ENCODE measurements at regions not wholly inside any gene's neighbourhood (a gene's known extent, or its start where the extent isn't known, plus 50 kb on each side); places are given as distances from the start of the nearest gene placed in this dataset.
"Not testable (repeated sequence)": the region's sequence is repeated elsewhere in the genome, so short reads cannot be mapped to it uniquely, and the experiment has no call there.

DNA sequence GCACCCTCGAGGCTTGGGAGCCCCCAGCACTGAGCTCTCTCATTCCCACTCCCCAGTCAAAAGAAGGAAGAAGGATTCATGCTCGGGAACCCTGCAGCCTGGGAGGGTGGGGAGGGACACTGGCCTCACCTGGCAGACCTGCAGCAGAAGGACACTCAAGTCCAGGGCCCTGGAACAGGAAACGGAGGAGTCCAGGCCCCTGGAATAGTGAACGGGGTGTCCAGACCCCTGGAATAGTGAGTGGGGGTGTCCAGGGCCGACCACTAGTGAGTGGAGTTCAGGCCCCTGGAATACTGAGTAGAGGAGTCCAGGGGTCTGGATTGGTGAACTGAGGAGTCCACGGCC is 292.5 kb downstream of the NDUFA10 start:
- no peak overlapping the region for H3K4me3 ChIP-seq
- no peaks in the 10 kb centered on the region for H3K27me3 ChIP-seq
- WGBS, 2 donors (ENCODE audit: low coverage in 1 of 2): 64% methylated on average over 6 of the region's 6 CpGs; no CpG with 5 or more reads in 1 of the 2 donors
- in situ Hi-C loops (cut with MboI; ENCODE audit: low pct_ligation_motif_present in 1 of 4, low pct_unique_long_range_greater_than_20kb in 1 of 4, low sequenced_read_pairs in 3 of 4) (no loop called here), intact Hi-C loops (cut with DNase I; ENCODE audit: low total_unique reads) (no loop called here)
- DNase-seq: no peak
- no peaks in the 10 kb centered on the region for H3K9me3 ChIP-seq
- no peak overlapping the region for H3K27ac ChIP-seq
- TF ChIP-seq EP300 (IDR thresholded peaks at IDR 0.05; ENCODE audit: low read depth) (no peak), POLR2AphosphoS5 (IDR thresholded peaks at IDR 0.05) (no peak), POLR2A (IDR thresholded peaks at IDR 0.05) (no peak)
- TF ChIP-seq, protein P1, sequence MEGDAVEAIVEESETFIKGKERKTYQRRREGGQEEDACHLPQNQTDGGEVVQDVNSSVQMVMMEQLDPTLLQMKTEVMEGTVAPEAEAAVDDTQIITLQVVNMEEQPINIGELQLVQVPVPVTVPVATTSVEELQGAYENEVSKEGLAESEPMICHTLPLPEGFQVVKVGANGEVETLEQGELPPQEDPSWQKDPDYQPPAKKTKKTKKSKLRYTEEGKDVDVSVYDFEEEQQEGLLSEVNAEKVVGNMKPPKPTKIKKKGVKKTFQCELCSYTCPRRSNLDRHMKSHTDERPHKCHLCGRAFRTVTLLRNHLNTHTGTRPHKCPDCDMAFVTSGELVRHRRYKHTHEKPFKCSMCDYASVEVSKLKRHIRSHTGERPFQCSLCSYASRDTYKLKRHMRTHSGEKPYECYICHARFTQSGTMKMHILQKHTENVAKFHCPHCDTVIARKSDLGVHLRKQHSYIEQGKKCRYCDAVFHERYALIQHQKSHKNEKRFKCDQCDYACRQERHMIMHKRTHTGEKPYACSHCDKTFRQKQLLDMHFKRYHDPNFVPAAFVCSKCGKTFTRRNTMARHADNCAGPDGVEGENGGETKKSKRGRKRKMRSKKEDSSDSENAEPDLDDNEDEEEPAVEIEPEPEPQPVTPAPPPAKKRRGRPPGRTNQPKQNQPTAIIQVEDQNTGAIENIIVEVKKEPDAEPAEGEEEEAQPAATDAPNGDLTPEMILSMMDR (IDR thresholded peaks at IDR 0.05): no peak
- no peaks in the 10 kb centered on the region for H3K36me3 ChIP-seq
- no peaks in the 10 kb centered on the region for H3K4me1 ChIP-seq

DNA sequence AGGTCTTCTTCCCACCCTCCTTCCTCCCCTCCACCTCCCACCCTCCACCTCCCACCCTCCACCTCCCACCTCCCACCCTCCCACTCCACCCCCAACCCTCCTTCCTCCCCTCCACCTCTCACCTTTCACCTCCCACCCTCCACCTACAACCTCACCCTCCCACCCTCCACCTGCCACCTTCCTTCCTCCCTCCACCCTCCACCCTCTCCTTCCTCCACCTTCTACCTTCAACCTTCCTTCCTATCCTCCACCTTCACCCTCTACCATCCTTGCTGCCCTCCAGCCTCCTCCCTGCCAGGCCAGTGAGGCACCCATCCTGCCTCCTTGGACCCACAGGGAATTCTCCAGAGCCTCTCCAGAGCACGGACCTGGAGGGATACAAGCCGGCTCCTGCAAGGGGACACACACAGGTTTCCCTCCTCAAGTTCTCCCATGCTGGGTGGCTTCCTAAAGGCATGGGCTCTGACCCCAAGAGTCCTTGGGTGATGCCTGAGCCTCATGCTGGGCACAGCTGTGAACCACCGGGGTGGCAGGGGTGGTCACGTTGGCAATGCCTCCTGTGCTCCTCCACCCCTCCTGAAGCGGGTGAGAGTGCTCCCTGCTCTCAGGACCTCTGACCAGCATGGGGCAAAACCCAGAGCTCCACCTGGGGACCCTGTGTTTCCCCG is 293.0 kb downstream of the NDUFA10 start:
- Histone ChIP-seq H3K27ac (no peak overlapping the region), H3K9me3 (no peaks in the 10 kb centered on the region), H3K36me3 (no peaks in the 10 kb centered on the region), H3K4me1 (no peaks in the 10 kb centered on the region), H3K4me3 (no peak overlapping the region), H3K27me3 (no peaks in the 10 kb centered on the region)
- intact Hi-C loops (cut with DNase I; ENCODE audit: low total_unique reads) (loop anchor here (2.0 kb wide), 1 partner anchor 25 kb away; no protein-coding TSS in a partner anchor), in situ Hi-C loops (cut with MboI; ENCODE audit: low pct_ligation_motif_present in 1 of 4, low pct_unique_long_range_greater_than_20kb in 1 of 4, low sequenced_read_pairs in 3 of 4) (no loop called here)
- TF ChIP-seq, protein P1 (IDR thresholded peaks at IDR 0.05): no peak
- TF ChIP-seq POLR2A (IDR thresholded peaks at IDR 0.05) (no peak), POLR2AphosphoS5 (IDR thresholded peaks at IDR 0.05) (no peak), EP300 (IDR thresholded peaks at IDR 0.05; ENCODE audit: low read depth) (no peak)
- 87% methylated on average over 4 of the region's 6 CpGs; no CpG with 5 or more reads in 1 of the 2 donors for WGBS, 2 donors (ENCODE audit: low coverage in 1 of 2)
- no peak for DNase-seq

DNA sequence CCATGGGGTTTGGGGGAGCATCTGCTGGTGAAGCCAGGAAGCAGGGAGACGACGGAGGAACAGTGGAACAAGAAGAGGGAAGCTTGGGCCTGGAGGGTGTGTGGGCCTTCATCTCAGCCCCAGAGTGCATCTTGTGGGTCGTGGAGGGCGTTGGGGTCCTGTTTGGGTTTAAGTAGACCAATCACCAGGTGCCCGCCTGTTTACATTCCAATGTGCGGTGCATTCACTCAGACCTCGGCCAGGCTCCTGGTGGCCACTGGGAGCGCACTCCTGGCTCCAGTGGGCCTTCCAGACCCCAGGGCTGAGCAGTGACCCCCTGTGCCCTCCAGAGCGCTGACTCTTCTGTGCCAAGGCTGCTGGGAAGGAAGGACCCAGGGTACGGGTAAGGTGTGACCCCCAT is 293.7 kb downstream of the NDUFA10 start:
- TF ChIP-seq, protein P1 (IDR thresholded peaks at IDR 0.05): no peak
- TF ChIP-seq POLR2A (IDR thresholded peaks at IDR 0.05) (no peak), EP300 (IDR thresholded peaks at IDR 0.05; ENCODE audit: low read depth) (no peak), POLR2AphosphoS5 (IDR thresholded peaks at IDR 0.05) (no peak)
- H3K36me3 ChIP-seq: no peaks in the 10 kb centered on the region
- no peaks in the 10 kb centered on the region for H3K4me1 ChIP-seq
- H3K4me3 ChIP-seq: no peak overlapping the region
- intact Hi-C loops (cut with DNase I; ENCODE audit: low total_unique reads) (loop anchor here (2.0 kb wide), 1 partner anchor 25 kb away; no protein-coding TSS in a partner anchor), in situ Hi-C loops (cut with MboI; ENCODE audit: low pct_ligation_motif_present in 1 of 4, low pct_unique_long_range_greater_than_20kb in 1 of 4, low sequenced_read_pairs in 3 of 4) (no loop called here)
- no peaks in the 10 kb centered on the region for H3K27me3 ChIP-seq
- 66 to 71% methylated on average over 7 of the region's 10 CpGs for WGBS, 2 donors (ENCODE audit: low coverage in 1 of 2)
- H3K27ac ChIP-seq: no peak overlapping the region
- no peaks in the 10 kb centered on the region for H3K9me3 ChIP-seq
- no peak for DNase-seq

DNA sequence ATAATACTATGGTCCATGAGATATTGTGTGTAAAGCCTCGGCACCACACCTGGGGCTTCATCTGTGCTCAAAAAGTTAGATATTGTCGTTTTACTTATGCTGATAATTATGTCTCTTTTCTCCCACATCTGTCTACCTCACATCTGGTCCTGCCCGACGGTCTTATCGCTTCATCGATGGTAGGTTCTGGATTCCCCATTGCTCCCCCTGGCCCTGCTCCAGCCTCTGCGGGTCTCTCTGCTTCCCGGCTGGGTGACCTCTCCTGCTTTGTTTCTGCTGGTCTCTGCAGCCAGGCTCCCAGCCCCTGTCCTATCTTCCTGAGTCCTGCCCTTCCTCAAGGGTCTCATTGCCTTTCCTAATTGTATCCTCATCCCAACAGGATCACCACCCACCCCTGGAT is 294.2 kb downstream of the NDUFA10 start:
- TF ChIP-seq EP300 (IDR thresholded peaks at IDR 0.05; ENCODE audit: low read depth) (no peak), POLR2A (IDR thresholded peaks at IDR 0.05) (no peak)
- DNase-seq: no peak
- Histone ChIP-seq H3K36me3 (no peaks in the 10 kb centered on the region), H3K27ac (no peak overlapping the region), H3K9me3 (no peaks in the 10 kb centered on the region), H3K4me1 (no peaks in the 10 kb centered on the region), H3K27me3 (no peaks in the 10 kb centered on the region), H3K4me3 (no peak overlapping the region)
- WGBS, 2 donors (ENCODE audit: low coverage in 1 of 2): 71 to 78% methylated on average over 7 to 8 of the region's 8 CpGs
- in situ Hi-C loops (cut with MboI; ENCODE audit: low pct_ligation_motif_present in 1 of 4, low pct_unique_long_range_greater_than_20kb in 1 of 4, low sequenced_read_pairs in 3 of 4) (no loop called here), intact Hi-C loops (cut with DNase I; ENCODE audit: low total_unique reads) (loop anchor here (2.0 kb wide), 1 partner anchor 24 kb away; no protein-coding TSS in a partner anchor)

DNA sequence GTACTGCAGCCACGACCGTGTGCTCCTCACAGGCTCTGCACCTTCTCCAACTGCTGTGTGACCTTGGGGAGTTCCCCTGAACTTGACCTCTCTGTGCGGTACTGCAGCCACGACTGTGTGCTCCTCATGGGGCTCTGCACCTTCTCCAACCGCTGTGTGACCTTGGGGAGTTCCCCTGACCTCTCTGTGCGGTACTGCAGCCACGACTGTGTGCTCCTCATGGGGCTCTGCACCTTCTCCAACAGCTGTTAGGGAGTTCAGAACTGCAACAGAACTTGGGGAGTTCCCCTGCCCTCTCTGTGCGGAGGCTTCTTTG is 294.6 kb downstream of the NDUFA10 start:
- H3K36me3 ChIP-seq; H3K9me3 ChIP-seq; DNase-seq; H3K4me1 ChIP-seq; H3K4me3 ChIP-seq; in situ Hi-C loops (cut with MboI; ENCODE audit: low pct_ligation_motif_present in 1 of 4, low pct_unique_long_range_greater_than_20kb in 1 of 4, low sequenced_read_pairs in 3 of 4); H3K27ac ChIP-seq; H3K27me3 ChIP-seq: not testable (repeated sequence)
- 66 to 73% methylated on average over 3 to 8 of the region's 8 CpGs for WGBS, 2 donors (ENCODE audit: low coverage in 1 of 2)
- intact Hi-C loops (cut with DNase I; ENCODE audit: low total_unique reads): loop anchor here (2.0 kb wide), 1 partner anchor 24 kb away; no protein-coding TSS in a partner anchor
